Muscle of arm (tissue), 1 donor: ENCODE measurements at regions not wholly inside any gene's neighbourhood (a gene's known extent, or its start where the extent isn't known, plus 50 kb on each side); places are given as distances from the start of the nearest gene placed in this dataset.
"Not testable (repeated sequence)": the region's sequence is repeated elsewhere in the genome, so short reads cannot be mapped to it uniquely, and the experiment has no call there.

ENCODE experiments used
- DNase-seq: peaks from one replicate; pipeline ENCODE4 v3.0.0-alpha.2; 2013

DNA sequence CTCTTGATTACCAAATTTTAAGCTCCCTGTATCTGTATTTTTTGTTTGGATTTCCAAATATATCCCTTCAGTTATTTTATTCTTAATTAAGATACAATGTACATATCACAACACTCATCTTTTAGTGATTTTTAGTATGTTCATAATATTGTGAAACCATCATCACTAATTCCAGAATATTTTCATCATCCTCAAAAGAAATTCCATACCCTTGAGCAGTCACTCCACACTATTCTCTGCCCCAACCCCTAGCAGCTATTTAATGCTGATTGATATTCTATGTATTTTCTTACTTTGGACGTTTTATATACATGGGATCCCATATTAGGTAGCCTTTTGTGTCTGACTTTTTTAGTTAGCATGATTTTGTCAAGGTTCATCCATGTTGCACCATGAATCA is 127.4 kb upstream of the SLC8A1 start:
- DNase-seq, result no peak

DNA sequence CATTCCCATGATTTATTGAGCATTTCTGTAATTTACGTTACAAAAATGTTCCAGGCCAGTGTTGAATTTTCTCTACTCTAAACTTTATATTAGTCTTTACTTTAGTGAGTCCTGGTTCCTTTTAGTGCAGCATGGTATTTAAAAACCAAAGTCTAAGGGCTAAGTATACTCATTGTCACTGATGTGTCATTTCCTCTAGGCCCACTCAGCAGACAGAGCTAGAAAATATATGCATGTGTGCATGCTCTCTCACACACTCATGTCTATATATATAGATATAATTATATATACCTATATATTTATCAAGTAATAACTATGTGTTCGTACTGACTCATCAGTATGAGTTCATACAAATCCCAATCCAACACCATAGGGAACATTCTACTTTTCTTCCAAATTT is 132.5 kb upstream of the SLC8A1 start:
- DNase-seq, result no peak

DNA sequence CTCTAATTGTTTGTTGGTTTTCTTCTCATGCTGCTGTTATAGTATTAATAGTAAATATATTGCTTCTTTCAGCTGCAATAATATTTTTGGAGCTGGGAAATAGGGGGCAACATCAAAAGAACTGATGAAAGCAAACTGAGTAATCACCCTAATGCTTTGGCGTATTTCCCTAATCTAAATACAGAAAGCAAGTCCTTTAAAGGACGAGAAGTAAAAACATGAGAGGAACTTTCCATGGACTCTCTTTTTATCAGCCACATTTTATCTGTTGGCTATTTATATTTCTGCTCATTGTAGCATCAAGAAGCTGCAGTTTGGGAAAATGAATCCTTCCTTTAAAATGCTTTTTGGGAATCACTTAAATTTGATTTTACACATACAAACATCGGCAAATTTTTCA is 139.9 kb upstream of the SLC8A1 start:
- DNase-seq, result no peak

DNA sequence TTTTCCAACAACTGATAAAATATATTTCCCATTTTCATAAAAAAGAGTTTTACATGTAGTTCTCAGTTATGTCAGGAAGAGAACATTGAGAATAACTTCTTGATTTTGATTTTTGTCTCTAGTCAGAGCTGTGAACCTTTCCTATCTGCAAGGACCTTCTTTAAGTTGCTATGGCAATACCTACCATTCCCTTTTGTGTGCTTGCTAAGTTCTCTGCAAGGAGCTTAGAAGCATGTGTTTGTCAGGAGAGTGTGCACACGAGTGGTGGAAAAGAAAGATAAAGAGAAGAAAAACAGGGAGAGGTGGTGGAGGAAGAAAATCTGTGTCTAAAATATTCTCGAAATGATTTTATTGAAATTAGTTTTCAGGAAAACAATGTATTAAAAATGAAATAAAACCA is 140.3 kb upstream of the SLC8A1 start:
- no peak for DNase-seq

DNA sequence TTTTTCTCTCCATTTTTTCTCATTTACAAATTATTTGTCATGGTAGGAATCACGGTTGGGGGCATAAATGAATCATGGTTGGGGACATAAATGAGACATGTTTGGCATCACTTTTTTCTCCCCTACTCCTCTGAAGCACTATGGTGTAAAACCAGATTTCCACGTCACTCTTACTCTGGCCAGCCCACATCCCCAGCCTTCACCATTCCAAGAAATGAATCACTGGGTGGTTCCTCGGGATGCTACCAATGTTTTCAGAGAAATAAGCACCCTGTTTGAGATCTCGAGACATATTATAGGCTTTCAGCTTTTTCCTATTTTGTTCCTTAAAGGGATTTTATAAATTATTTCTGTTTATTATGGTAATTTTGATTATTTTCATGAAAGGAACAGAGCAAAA is 155.0 kb upstream of the SLC8A1 start:
- no peak for DNase-seq

DNA sequence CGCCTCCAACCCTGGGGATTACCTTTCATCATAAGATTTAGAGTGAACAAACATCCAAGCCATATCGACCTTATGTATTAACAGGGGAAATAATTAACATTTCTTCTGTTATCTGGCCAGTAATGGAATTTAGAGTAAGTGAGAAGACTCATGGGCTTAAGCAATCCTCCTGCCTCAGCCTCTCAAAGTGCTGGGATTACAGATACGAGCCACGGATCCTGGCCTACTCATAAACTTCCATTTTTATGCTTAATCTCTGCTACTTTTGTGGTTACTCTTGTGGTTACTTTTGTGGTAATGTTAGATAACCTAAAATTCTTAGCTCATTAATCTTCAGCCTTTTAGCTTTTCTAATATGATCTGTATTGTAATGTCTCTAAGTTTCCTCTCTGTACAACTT is 159.3 kb upstream of the SLC8A1 start:
- no peak for DNase-seq

DNA sequence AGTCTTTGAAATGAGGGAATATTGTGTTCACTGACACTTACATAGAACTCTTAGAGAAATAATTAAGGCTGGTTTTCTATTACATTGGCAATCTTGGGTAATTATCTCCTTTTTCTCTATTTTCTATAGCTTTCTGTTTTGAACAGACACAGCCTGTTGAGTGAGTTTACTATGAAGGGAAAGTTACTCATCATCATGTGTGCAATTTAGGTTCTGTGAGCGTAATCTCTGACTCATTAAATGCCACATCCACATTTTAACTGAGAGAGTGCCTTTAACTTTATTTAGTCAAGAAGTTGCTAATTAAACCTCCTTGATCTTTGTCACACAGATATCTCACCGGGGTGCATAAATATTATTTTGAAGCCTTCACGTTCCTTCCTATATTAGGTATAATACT is 174.0 kb upstream of the SLC8A1 start:
- no peak for DNase-seq

DNA sequence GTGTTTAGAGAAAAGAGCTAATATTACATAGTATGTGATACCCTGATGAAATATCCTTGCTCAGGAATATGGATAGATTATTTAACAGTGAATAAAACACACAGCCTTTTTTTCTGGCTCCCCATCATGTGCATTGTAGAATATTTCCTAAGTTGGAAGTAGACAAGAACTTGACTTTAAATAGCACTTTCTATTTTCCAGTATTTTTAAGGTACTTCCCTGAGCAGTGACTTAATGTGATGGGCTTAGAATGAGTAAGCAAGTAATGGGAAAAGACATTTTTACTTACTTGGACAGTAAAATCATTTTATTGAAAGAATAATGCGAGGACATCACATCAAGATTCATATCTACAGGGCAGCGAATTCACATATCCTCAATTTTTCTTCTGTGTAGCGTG is 176.7 kb upstream of the SLC8A1 start:
- no peak for DNase-seq

DNA sequence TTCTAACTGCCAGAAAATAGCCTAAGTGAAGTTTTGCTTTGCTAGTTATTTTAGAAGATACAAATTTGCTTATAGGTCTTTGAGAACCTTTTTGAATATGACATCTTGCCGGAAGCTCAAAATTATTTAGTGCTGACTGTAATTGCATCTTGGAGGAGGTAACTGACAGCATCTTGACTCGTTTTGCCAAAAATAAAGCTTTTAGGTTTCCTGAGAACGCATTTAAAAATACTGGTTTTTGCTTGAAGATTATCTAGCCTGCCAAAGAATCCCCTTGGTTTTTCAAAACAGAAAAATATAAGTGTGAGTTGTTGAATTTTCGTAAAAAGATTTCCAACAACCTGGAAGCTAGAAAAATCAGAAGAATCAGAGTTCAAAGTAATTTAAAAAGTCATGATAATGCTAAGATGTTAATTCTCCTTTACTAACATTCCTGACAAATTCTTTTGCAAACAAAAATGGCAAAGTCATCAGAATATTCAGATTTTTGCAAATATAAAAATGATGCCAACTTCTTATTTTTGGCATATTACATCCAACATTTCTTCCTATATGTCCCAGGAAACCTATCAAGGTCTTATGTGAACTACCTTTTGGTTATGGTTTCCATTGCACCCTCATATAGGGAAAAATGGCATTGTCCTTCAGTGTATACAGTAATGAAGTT is 178.0 kb upstream of the SLC8A1 start:
- no peak for DNase-seq

DNA sequence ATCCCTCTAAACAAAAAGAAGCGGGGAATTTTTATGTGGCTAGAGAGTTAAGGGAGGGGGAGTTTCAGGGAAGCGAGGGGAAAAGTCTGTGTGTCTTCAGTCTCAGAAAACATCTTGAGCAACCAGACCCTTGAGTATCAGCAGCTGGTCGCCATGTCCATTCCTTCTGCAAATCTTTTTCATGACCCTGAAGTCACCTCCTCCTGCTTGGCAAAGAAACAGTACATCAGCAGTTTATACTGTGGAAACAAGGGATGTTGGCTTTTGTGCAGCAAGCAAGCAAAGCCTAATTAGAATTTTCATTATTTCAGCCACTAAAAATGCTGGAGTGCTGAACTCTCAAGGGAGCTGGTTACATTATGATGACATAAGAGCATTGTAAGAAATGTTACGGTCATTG is 187.4 kb upstream of the SLC8A1 start:
- DNase-seq, result peak; percentile 61

DNA sequence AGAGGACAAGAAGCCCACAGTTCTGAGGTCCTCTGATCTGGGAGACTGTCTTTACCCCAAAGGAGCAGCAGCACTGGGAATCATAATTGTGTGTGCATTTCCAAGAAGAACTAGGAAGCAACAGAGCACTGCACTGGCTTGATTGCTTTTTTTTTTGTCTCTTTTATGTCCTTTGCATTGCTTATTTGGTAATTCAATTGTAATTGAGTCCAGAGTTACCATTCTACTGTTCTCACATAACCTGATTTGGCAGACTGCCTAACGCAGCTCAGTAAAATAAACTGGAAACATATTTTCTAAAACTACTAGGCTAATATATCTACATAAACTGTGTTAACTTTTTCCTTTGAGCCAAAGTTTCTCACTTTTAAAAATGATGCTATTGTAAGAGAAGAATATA is 190.3 kb upstream of the SLC8A1 start:
- no peak for DNase-seq

DNA sequence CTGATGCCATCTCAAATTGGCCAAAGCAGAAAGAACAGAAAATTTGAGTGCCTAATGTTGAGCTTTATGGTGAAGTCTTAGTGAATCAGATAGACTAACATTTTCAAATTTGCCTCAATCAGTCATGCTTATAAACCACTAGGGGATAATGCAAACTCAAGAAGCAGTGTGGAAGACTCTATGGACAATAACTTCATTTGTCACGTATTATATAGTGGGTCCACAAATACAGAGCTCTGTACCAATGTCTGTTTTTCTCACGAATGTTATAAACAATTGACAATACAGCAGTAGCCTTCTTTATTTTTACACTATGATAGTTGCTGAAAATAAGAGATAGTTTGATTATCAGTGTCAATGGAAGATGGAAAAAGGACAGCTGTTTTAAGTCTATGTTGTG is 190.8 kb upstream of the SLC8A1 start:
- no peak for DNase-seq

DNA sequence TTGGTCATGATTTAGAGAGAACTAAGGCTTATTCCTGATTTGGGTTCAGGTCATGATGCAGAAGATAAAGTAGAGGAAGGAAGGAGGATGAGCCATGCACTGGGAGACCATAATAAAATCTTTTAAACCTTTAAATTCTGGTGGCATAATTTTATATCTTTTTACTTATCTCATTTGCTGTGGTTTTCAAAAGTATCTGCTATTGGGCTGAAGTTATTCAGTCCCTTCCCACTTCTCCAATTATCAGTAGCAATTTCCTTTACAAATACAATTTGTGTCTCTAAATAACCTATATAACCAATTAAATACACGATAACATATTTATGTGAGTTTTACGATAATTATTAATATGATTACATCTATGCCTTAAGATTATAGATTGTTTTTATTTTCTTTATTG is 194.8 kb upstream of the SLC8A1 start:
- no peak for DNase-seq

DNA sequence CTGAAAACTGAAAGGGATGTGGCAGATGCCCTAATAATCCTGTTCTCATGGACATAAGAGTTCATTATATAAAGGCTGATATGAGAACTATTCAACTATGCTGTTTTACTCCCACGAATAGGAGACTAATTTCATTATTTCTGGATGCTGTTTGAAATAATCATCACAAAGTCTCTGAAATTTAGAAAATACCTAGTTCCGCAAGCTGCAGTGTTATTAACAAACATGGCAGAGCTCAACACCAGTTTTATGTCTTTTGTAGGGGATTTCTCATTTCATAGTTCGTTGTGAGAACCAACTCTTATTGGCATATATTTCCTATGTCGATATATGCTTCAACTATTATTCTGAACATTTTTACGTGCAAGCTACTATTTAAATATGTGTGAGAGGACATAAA is 200.3 kb upstream of the SLC8A1 start:
- no peak for DNase-seq

DNA sequence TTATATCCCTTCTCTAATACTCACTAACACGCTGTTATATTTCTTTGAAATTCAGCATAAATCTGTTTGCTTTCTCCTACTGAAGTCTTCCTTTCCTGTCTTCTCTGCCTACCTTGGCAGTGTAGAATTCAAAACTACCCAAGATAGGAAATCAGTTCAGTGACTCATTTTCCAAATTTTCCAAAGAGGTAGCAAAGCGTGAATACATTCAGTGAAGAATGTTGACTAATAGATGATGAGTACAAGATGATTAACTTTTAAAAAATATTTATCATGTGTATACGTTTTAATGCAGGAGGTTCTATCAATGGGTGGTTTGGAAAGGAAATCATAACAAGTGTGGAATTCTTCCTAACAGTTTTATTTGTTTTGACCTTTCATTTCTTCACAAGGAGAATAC is 201.9 kb upstream of the SLC8A1 start:
- DNase-seq, result no peak

DNA sequence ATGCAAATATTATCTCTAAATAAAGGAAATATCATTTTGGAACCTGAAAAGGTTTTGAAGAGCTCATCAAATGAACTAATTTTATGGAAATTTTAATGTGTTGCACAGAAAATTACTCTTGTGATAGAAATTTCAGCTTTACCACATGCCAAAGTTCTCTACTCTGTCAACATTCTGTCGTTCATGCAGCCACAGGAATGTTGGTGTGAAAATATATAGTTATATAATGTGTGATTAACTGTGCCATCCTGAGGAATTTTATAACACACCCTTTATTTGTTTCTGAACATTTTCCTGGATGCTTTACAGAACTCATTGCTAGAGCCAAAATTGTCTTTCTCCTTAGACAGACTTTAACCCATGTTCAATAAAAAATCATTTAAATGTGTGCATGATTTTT is 202.5 kb upstream of the SLC8A1 start:
- no peak for DNase-seq

DNA sequence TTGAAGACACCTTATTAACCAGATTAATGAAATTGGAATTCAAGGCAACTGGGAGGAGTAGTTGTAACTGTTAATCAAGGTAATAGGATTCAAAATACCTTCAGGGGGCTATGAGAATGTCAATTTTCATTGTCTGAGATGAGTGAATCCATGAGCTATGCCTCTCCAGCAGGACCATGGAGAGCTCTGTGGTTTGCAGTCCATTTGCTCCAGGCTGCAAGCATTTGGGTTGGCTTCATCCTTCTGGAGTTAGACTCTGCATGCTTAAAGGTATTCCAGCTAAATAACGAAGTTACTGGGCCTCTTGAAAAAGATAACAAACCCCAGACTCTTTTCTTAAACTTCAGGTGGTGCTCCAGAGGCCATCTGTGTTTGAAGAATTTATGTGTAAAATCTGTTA is 207.1 kb upstream of the SLC8A1 start:
- DNase-seq, result peak; percentile 47

DNA sequence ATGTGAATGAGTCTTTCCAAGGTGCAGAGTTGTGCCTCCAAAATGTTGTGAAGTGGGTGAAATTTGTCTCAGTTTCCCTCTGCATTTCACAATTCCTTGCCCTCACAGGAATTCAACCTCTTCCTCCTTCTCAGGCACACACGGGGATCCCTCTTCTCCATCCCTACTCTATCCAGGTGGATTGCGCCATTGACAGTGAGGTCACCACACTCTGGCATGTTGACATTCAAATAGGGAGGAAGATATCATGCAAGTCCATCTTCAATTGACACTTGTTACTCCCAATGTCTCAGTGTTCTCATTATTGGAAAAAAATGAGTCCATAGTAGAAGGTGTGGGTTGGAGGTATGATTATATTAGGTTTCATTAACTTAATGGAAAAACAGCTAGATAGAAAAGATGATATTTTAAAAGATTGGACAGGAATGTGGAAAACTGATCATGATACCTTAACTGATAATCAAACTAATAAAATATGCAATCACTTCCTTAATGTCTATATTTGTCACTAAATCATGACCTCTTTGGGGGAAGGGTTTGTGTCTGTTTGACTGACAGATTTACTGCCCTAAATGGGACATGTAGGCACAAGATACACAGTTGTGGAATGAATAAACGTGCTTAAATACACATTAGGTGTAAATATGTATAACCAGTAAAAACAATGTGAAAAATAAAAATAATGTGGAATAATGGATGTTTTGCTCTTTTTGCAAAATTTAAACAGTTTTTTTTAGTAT is 213.8 kb upstream of the SLC8A1 start:
- no peak for DNase-seq

DNA sequence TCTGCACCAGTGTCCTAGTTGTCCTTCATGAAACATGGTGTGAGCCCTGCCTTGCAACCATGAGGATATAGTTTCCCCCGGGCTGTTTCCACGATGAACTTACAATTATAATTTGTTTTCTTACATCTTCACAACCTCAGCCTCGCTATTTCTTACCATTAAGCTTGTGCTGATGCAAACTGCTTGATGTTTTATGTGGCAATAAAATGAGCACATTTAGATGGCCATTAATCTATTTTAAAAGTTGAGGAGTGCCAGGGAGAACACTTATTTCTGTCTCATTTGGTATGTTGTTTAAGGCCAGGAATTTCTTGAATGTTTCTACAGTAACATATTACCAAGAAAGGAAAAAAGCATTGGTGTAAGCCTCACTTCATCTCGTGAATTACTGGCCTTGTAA is 214.5 kb upstream of the SLC8A1 start:
- DNase-seq, result no peak

DNA sequence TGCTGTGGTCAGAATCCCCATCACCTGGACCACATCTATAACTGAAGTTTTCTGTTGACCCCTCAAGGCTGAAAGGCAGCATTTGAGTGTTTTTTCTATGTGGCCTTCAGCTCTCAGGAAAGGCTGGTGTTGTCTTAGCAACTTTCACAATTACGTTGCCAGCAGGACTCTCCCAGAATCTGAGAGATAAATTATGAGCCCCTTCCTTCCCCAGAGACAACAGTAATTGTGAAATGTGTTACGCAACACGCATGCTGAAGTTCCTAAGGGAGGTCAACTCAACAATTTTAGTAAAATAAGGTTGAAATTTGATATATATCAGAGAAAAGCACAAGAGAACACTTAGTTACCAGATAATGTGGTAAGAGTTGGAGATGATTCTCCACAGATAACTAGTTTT is 216.5 kb upstream of the SLC8A1 start:
- no peak for DNase-seq

DNA sequence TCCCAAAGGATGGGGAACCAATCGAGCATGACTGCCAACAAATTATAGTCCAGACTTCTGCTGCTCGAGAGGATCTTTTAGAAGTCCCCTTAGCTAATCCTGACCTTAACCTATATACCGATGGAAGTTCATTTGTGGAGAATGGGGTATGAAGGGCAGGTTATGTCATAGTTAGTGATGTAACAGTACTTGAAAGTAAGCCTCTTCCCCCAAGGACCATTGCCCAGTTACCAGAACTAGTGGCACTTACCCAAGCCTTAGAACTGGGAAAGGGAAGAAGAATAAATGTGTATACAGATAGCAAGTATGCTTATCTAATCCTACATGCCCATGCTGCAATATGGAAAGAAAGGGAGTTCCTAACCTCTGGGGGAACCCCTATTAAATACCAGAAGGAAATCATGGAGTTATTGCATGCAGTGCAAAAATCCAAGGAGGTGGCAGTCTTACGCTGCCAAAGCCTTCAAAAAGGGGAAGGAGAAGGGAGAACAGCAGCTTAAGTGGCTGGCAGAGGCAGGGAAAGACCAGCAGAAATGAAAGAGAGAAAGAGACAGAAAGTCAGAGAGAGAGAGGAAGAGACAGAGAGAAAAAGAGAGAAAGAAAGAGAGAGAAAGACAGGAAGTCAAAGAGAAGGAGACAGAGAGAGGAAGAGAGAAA is 224.4 kb upstream of the SLC8A1 start:
- DNase-seq, result not testable (repeated sequence)

DNA sequence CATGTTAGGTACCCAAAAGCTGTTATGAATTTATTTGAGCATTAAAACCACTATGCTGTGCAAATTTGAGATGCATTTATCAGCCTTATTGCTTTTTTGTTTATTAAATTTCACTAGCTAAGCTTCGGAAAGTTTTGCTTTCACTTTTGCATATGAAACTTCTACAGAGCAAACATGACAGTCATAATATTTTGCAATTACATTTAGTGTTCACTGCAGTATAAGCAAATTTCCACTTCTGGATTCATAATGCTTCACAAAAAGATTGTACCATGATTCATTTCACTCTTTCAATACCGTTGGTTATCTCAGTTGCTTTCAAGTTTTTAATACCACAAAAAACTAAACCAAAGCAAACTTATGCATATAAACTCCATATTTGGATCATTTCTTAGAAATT is 228.7 kb upstream of the SLC8A1 start:
- no peak for DNase-seq

DNA sequence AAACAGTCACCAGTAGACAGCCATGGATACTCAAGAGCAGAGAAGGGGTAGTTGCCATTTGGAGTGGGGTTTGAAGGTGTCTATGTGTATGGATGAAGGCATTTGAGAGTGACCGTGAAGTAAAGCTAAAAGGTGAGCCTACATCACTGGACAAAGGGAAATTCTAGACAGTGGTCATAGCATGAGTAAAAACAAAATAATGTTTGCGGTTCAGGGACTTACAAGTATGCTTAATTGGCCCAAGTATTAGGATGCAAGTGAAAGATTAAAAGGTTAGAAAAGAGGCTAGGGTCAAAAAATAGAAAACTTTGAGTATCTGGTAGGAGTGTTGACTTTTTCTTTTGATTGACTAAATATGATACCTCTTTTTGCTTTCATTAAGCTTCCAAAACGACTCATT is 238.1 kb upstream of the SLC8A1 start:
- DNase-seq, result no peak

DNA sequence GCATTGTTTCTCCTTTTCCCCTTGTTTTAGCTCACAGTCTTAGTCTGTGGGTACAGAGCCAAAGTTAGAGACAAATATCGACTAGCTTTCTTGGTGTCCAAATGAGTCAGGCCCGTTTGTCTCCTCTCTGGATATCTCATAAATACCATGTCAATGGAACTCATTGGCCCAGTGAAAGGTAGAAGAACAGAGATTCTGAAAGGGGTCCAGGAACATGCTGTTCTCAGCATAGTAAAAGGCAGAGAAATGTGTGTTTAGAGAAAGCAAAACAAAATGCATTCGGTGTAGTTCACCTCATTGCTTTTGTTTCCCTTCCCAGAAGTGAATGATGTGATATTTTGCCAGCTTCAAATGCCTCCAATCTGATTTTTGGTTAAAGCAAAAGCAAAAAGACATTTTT is 238.6 kb upstream of the SLC8A1 start:
- DNase-seq, result no peak
